ENCODE measurements at regions not wholly inside any gene's neighbourhood (a gene's known extent, or its start where the extent isn't known, plus 50 kb on each side); places are given as distances from the start of the nearest gene placed in this dataset.

DNA sequence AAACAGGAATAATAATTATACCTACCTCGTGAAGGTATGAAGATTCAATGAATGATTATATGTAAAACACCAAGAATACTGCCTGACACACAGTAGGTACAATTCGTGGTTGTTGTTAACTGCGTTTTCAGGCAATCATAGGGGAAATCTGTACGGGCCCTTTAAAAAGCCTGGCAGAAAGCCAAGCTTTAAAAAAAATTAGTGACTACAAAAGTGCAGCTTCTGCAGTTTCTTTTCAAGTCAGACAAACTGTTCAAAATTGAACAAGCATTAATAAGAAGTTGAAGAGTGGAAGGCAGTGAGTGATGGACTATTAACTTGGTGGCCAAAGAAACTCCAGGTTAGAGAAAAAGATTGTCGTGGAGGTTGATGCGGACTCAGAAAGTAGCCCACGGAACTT, 85.9 kb upstream of the TRIO start:
- TF ChIP-seq, protein P1, sequence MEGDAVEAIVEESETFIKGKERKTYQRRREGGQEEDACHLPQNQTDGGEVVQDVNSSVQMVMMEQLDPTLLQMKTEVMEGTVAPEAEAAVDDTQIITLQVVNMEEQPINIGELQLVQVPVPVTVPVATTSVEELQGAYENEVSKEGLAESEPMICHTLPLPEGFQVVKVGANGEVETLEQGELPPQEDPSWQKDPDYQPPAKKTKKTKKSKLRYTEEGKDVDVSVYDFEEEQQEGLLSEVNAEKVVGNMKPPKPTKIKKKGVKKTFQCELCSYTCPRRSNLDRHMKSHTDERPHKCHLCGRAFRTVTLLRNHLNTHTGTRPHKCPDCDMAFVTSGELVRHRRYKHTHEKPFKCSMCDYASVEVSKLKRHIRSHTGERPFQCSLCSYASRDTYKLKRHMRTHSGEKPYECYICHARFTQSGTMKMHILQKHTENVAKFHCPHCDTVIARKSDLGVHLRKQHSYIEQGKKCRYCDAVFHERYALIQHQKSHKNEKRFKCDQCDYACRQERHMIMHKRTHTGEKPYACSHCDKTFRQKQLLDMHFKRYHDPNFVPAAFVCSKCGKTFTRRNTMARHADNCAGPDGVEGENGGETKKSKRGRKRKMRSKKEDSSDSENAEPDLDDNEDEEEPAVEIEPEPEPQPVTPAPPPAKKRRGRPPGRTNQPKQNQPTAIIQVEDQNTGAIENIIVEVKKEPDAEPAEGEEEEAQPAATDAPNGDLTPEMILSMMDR (IDR thresholded peaks at IDR 0.05): no peak
- no peak for TF ChIP-seq POLR2A (IDR thresholded peaks at IDR 0.05)
